GM21825 (cell line): ENCODE measurements at regions not wholly inside any gene's neighbourhood (a gene's known extent, or its start where the extent isn't known, plus 50 kb on each side); places are given as distances from the start of the nearest gene placed in this dataset.

Experiments
- ATAC-seq: cut with Tn5 transposase; IDR thresholded peaks from one replicate; pipeline ENCODE4 v1.9.1; 2021; ENCODE audit warnings: mild to moderate bottlenecking, moderate library complexity; ENCODE audit not compliant: unreplicated experiment

DNA sequence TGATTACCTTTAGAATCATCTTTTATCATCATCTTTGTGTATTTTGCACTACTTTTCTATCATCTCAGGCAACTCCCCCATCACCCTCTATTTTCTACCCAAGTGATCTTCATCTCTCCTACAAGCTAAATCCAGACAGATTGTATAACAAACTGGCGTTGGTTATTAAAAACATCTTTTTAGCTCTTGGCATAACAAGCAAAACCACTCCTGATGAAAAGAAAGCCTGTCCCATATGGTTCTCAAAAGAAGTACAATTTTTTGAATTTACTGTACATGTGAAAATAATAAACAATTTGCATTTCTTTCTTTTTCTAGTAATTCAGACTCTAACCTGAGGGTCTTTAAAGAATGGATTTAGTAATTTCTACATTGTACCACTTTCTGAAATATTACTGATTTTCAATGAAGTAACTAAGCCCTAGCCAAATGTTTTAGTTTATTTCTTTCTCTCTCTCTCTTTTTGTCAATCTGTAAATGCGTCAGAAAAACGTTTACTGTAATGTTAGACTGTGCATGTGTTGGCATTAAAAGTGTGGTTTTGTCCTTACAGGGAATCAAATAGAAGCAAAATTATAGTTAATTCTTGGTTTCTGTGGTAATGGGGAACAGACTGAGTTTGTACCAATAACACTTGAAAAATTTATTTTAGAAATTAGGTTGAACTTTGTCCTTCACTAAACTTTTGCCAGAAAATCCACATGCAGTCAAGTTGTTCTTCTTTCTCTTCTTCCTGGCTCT is 52.5 kb upstream of the RPS23 start:
- ATAC-seq, result no peak

DNA sequence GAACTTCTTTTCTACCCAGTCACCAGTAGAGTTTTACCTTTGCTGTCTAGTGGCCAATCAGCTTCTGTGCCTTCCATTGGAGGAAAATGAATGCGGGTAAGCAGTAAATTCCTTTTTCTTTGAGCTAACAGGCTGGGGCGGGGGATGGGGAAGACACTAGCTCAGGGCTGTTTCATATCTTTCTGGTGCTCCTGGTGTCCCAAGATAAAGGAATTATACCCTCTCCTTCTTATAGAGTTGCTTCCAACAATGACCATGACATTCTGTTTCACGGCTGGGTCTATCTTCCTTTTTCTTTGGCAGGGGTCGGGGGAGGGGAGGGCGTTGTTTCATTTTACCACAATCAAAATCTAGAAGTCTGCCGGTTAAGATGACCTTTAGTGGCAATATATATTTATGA is 51.2 kb upstream of the RPS23 start:
- ATAC-seq, result no peak
